Liver (tissue), 3 donors: ENCODE measurements at regions not wholly inside any gene's neighbourhood (a gene's known extent, or its start where the extent isn't known, plus 50 kb on each side); places are given as distances from the start of the nearest gene placed in this dataset.

Source experiments
- ATF3 ChIP-seq: IDR thresholded peaks from 2 replicates; pipeline ENCODE4 v1.6.1; 2016; ENCODE audit warnings: antibody characterized with exemption
- CTCF ChIP-seq: fragments of 150-350 bp; IDR thresholded peaks from 2 replicates; pipeline ENCODE4 v1.5.1; 2017; ENCODE audit warnings: improper control_type of control experiment, low read depth, low read length; ENCODE audit not compliant: missing input control
- EGR1 ChIP-seq, 2 donors: IDR thresholded peaks; 2 replicates each; pipeline ENCODE4 v1.6.1; 2016 to 2018; ENCODE audit warnings: antibody characterized with exemption in 2 of 2, low read depth in 2 of 2
- FOXA1 ChIP-seq: IDR thresholded peaks from 2 replicates; pipeline ENCODE4 v1.6.1; 2016; ENCODE audit warnings: antibody characterized with exemption
- GABPA ChIP-seq, 2 donors: IDR thresholded peaks in 1 of 2; conservative IDR thresholded peaks in 1 of 2; 2 replicates each; pipeline ENCODE4 v1.6.1; 2016; ENCODE audit warnings: antibody characterized with exemption in 2 of 2, mild to moderate bottlenecking in 1 of 2, moderate library complexity in 1 of 2
- HNF4G ChIP-seq: IDR thresholded peaks from 2 replicates; pipeline ENCODE4 v1.6.1; 2016; ENCODE audit warnings: antibody characterized with exemption
- JUND ChIP-seq, 2 donors: IDR thresholded peaks; 2 replicates each; pipeline ENCODE4 v1.6.1; 2016; ENCODE audit warnings: antibody characterized with exemption in 2 of 2
- NR2F2 ChIP-seq: IDR thresholded peaks from 2 replicates; pipeline ENCODE4 v1.6.1; 2016; ENCODE audit warnings: antibody characterized with exemption
- RAD21 ChIP-seq, 2 donors: IDR thresholded peaks; 2 replicates each; pipeline ENCODE4 v1.6.1; 2016; ENCODE audit warnings: antibody characterized with exemption in 2 of 2, mild to moderate bottlenecking in 2 of 2
- REST ChIP-seq: IDR thresholded peaks from 2 replicates; pipeline ENCODE4 v1.6.1; 2016; ENCODE audit warnings: antibody characterized with exemption, mild to moderate bottlenecking
- SP1 ChIP-seq: IDR thresholded peaks from 2 replicates; pipeline ENCODE4 v1.6.1; 2018; ENCODE audit warnings: antibody characterized with exemption, mild to moderate bottlenecking
- TAF1 ChIP-seq: conservative IDR thresholded peaks from 2 replicates; pipeline ENCODE4 v1.6.1; 2016; ENCODE audit warnings: antibody characterized with exemption, mild to moderate bottlenecking
- donor health status: healthy.
- donor health status: healthy.

- TF ChIP-seq CTCF (no peak), RAD21 (IDR thresholded peaks at IDR 0.05) (no peak), HNF4G (no peak), JUND (IDR thresholded peaks at IDR 0.05) (no peak), REST (no peak), TAF1 (no peak), SP1 (no peak), FOXA1 (no peak), ATF3 (no peak), GABPA (IDR thresholded peaks at IDR 0.05 in 1 of 2, conservative IDR thresholded peaks at IDR 0.05 in 1 of 2) (no peak), EGR1 (IDR thresholded peaks at IDR 0.05; ENCODE audit: low read depth in 2 of 2) (no peak), NR2F2 (no peak)
These were observed 418.1 kb upstream of the SEMA6A start for GRCh38 chr5:116992681-116993080.
